ENCODE measurements at regions not wholly inside any gene's neighbourhood (a gene's known extent, or its start where the extent isn't known, plus 50 kb on each side); places are given as distances from the start of the nearest gene placed in this dataset.

DNA sequence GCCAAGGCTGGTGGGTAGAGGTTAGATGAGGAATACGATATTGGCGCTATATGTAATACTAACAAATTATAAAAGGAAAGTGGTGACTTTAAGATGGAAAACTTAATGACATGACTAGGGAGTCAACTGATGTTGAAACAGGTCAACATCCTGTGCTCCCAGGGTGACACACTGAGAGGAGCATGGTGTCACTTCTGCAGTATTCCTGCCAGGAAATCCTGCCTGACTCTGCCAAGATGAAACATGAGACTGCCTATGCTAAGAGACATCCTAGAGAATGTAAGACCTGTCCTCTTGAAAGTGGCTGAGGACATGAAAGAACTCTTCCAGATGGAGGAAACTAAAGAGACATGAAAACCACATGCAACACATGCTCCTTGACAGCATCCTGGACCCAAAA is 65.0 kb upstream of the KCND3 start:
- Mint-ChIP-seq H3K27ac (no peak overlapping the region), H3K36me3 (ENCODE audit: low read depth) (no peaks in the 10 kb centered on the region), H3K4me1 (ENCODE audit: low read depth) (no peaks in the 10 kb centered on the region), H3K27me3 (ENCODE audit: insufficient read depth) (peaks cover 8% of the 10 kb centered on the region; the same call in 1 of the 2 replicates), H3K4me3 (no peak overlapping the region), H3K9me3 (no peaks in the 10 kb centered on the region)
- no peak for DNase-seq
- TF ChIP-seq CTCF (IDR thresholded peaks at IDR 0.05): no peak

- Mint-ChIP-seq H3K4me1 (ENCODE audit: low read depth) (no peaks in the 10 kb centered on the region), H3K36me3 (ENCODE audit: low read depth) (no peaks in the 10 kb centered on the region), H3K4me3 (no peak overlapping the region), H3K27me3 (ENCODE audit: insufficient read depth) (peaks cover 8% of the 10 kb centered on the region; the same call in 1 of the 2 replicates), H3K27ac (no peak overlapping the region), H3K9me3 (no peaks in the 10 kb centered on the region)
- DNase-seq: no peak
- no peak for TF ChIP-seq CTCF (IDR thresholded peaks at IDR 0.05)
Observed at GRCh38 chr1:112056354-112056753, 66.9 kb upstream of the KCND3 start.

- peaks cover 8% of the 10 kb centered on the region for H3K27me3 Mint-ChIP-seq (ENCODE audit: insufficient read depth)
- DNase-seq: no peak
- H3K4me1 Mint-ChIP-seq (ENCODE audit: low read depth): no peaks in the 10 kb centered on the region
- H3K36me3 Mint-ChIP-seq (ENCODE audit: low read depth): no peaks in the 10 kb centered on the region
- H3K9me3 Mint-ChIP-seq: no peaks in the 10 kb centered on the region
- TF ChIP-seq CTCF (IDR thresholded peaks at IDR 0.05): no peak
- no peak overlapping the region for H3K27ac Mint-ChIP-seq
- H3K4me3 Mint-ChIP-seq: no peak overlapping the region
Observed at GRCh38 chr1:112057736-112058135, 68.3 kb upstream of the KCND3 start.

- Mint-ChIP-seq H3K4me1 (ENCODE audit: low read depth) (no peaks in the 10 kb centered on the region), H3K27me3 (ENCODE audit: insufficient read depth) (peaks cover 7% of the 10 kb centered on the region), H3K27ac (no peak overlapping the region), H3K36me3 (ENCODE audit: low read depth) (no peaks in the 10 kb centered on the region), H3K4me3 (no peak overlapping the region), H3K9me3 (no peaks in the 10 kb centered on the region)
- no peak for TF ChIP-seq CTCF (IDR thresholded peaks at IDR 0.05)
- no peak for DNase-seq
Observed at GRCh38 chr1:112058815-112059450, 69.5 kb upstream of the KCND3 start.

DNA sequence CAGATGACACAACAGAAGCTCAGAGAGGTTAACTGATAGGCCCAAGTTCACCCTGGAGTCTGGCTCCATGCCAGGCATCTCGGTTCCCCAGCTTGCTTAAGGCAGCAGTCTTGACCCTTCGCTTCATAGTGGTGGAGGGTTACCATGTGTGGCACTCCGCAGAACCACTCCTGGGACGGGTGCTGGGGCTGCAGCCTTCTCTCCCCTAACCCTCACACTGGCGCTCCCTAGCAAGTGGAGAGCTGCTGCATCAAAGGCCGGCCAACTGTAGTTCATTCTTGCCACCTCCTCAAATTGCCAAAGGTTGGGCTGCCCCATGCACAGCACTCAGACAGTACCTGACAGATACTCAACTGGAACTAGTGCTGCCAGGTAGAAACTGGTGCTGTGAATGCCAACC is 70.2 kb upstream of the KCND3 start:
- Mint-ChIP-seq H3K27ac (no peak overlapping the region), H3K36me3 (ENCODE audit: low read depth) (no peaks in the 10 kb centered on the region), H3K27me3 (ENCODE audit: insufficient read depth) (peaks cover 8% of the 10 kb centered on the region), H3K9me3 (no peaks in the 10 kb centered on the region), H3K4me1 (ENCODE audit: low read depth) (no peaks in the 10 kb centered on the region), H3K4me3 (no peak overlapping the region)
- TF ChIP-seq CTCF (IDR thresholded peaks at IDR 0.05): no peak
- no peak for DNase-seq

- Mint-ChIP-seq H3K4me3 (no peak overlapping the region), H3K9me3 (no peaks in the 10 kb centered on the region), H3K4me1 (ENCODE audit: low read depth) (no peaks in the 10 kb centered on the region), H3K27ac (no peak overlapping the region), H3K36me3 (ENCODE audit: low read depth) (no peaks in the 10 kb centered on the region), H3K27me3 (ENCODE audit: insufficient read depth) (peaks cover 9% of the 10 kb centered on the region)
- DNase-seq: no peak
- no peak for TF ChIP-seq CTCF (IDR thresholded peaks at IDR 0.05)
Observed at GRCh38 chr1:112060261-112060660, 70.8 kb upstream of the KCND3 start.

All from HFFc6 (cell line).